Retina (tissue), 1 donor: ENCODE measurements at regions not wholly inside any gene's neighbourhood (a gene's known extent, or its start where the extent isn't known, plus 50 kb on each side); places are given as distances from the start of the nearest gene placed in this dataset.
"Not testable (repeated sequence)": the region's sequence is repeated elsewhere in the genome, so short reads cannot be mapped to it uniquely, and the experiment has no call there.

Experiments
- DNase-seq: peaks from one replicate; pipeline ENCODE4 v3.0.0-alpha.2; 2016

- DNase-seq: no peak
These were observed 98.3 kb upstream of the CHD6 start for GRCh38 chr20:41716436-41716835.

GRCh38 chr20:41715526-41715925 is 97.3 kb upstream of the CHD6 start:
- DNase-seq: no peak

- no peak for DNase-seq
These were observed 95.9 kb upstream of the CHD6 start for GRCh38 chr20:41714030-41714429.

GRCh38 chr20:41704896-41705295 is 86.7 kb upstream of the CHD6 start:
- no peak for DNase-seq

- DNase-seq: no peak
These were observed 84.5 kb upstream of the CHD6 start for GRCh38 chr20:41702647-41703046.

- no peak for DNase-seq
These were observed 83.6 kb upstream of the CHD6 start for GRCh38 chr20:41701588-41702348.

GRCh38 chr20:41699673-41700072 is 81.5 kb upstream of the CHD6 start:
- DNase-seq: not testable (repeated sequence)

- peak; percentile 16 for DNase-seq
These were observed 79.8 kb upstream of the CHD6 start for GRCh38 chr20:41697861-41698559.

- DNase-seq: no peak
These were observed 78.3 kb upstream of the CHD6 start for GRCh38 chr20:41696428-41696827.

- no peak for DNase-seq
These were observed 76.6 kb upstream of the CHD6 start for GRCh38 chr20:41694796-41695195.

GRCh38 chr20:41693136-41693979 is 75.2 kb upstream of the CHD6 start:
- peak; percentile 93 for DNase-seq

GRCh38 chr20:41692479-41693135 is 74.4 kb upstream of the CHD6 start:
- DNase-seq: peak; percentile 95

GRCh38 chr20:41691443-41691842 is 73.3 kb upstream of the CHD6 start:
- DNase-seq: no peak

GRCh38 chr20:41690702-41691101 is 72.5 kb upstream of the CHD6 start:
- DNase-seq: no peak

- no peak for DNase-seq
These were observed 68.8 kb upstream of the CHD6 start for GRCh38 chr20:41686961-41687360.

GRCh38 chr20:41685145-41685544 is 67.0 kb upstream of the CHD6 start:
- not testable (repeated sequence) for DNase-seq

GRCh38 chr20:41678799-41679198 is 60.6 kb upstream of the CHD6 start:
- DNase-seq: no peak

GRCh38 chr20:41672282-41672681 is 54.1 kb upstream of the CHD6 start:
- DNase-seq: no peak

- DNase-seq: no peak
These were observed 53.0 kb upstream of the CHD6 start for GRCh38 chr20:41671143-41671542.

GRCh38 chr20:41670631-41671030 is 52.5 kb upstream of the CHD6 start:
- DNase-seq: no peak

- no peak for DNase-seq
These were observed 51.6 kb upstream of the CHD6 start for GRCh38 chr20:41669708-41670263.

- DNase-seq: no peak
These were observed 50.0 kb upstream of the CHD6 start for GRCh38 chr20:41668057-41668749.
